DND-41 (cell line): ENCODE measurements at regions not wholly inside any gene's neighbourhood (a gene's known extent, or its start where the extent isn't known, plus 50 kb on each side); places are given as distances from the start of the nearest gene placed in this dataset.

Experiments
- ATAC-seq: fragments of 200-7000 bp; cut with Tn5 transposase; 3 replicates; pipeline ENCODE4 v1.9.1; 2021; ENCODE audit warnings: low read depth; ENCODE audit not compliant: insufficient read depth
- DNase-seq: peaks from one replicate; pipeline ENCODE4 v3.0.0-alpha.2; 2020
- H2AFZ ChIP-seq: 2 replicates; pipeline ENCODE4 v1.6.0; 2012; ENCODE audit warnings: low read depth, low read length
- H3K27ac ChIP-seq: 2 replicates; pipeline ENCODE4 v1.5.1; 2012; ENCODE audit warnings: low read length, inconsistent platforms
- H3K27me3 ChIP-seq: fragments of 200-600 bp; sonication (generic); 2 replicates; pipeline ENCODE4 v1.6.0; 2012; ENCODE audit warnings: low read length, mild to moderate bottlenecking, inconsistent platforms; ENCODE audit not compliant: insufficient read depth, poor library complexity
- H3K36me3 ChIP-seq: 2 replicates; pipeline ENCODE4 v1.5.1; 2012; ENCODE audit warnings: low read length, inconsistent platforms; ENCODE audit not compliant: insufficient read depth
- H3K4me1 ChIP-seq: 2 replicates; pipeline ENCODE4 v1.5.1; 2012; ENCODE audit warnings: mild to moderate bottlenecking, low read length; ENCODE audit not compliant: insufficient read depth
- H3K4me2 ChIP-seq: 2 replicates; pipeline ENCODE4 v1.6.0; 2012; ENCODE audit warnings: mild to moderate bottlenecking, moderate library complexity, low read length, inconsistent platforms; ENCODE audit not compliant: insufficient read depth
- H3K4me3 ChIP-seq, 2 experiments: fragments of 200-600 bp in 1 of 2; shearing (Covaris generic) in 1 of 2; 2 replicates each; pipeline ENCODE4 v1.5.1; 2012 to 2016; ENCODE audit warnings: inconsistent platforms in 2 of 2, low read length in 2 of 2, mild to moderate bottlenecking in 2 of 2, low read depth in 1 of 2, moderate library complexity in 1 of 2
- H3K79me2 ChIP-seq: 2 replicates; pipeline ENCODE4 v1.6.0; 2012; ENCODE audit warnings: low read length, inconsistent platforms; ENCODE audit not compliant: insufficient read depth
- H3K9ac ChIP-seq: 2 replicates; pipeline ENCODE4 v1.6.0; 2012; ENCODE audit warnings: low read depth, mild to moderate bottlenecking, inconsistent platforms, low read length, moderate library complexity
- H3K9me3 ChIP-seq: 2 replicates; pipeline ENCODE4 v1.5.1; 2012; ENCODE audit warnings: low read length, moderate library complexity, mild to moderate bottlenecking, inconsistent platforms; ENCODE audit not compliant: insufficient read depth, severe bottlenecking
- H4K20me1 ChIP-seq: 2 replicates; pipeline ENCODE4 v1.6.0; 2012; ENCODE audit warnings: low read length; ENCODE audit not compliant: insufficient read depth
- EZH2 ChIP-seq: IDR thresholded peaks from 3 replicates; pipeline ENCODE4 v1.6.1; 2012; ENCODE audit warnings: borderline replicate concordance, low read depth, mild to moderate bottlenecking, moderate library complexity, low read length, inconsistent platforms; ENCODE audit not compliant: severe bottlenecking
- TF ChIP-seq, protein P1 (sequence below): IDR thresholded peaks from 2 replicates; pipeline ENCODE4 v1.5.1; 2012; ENCODE audit warnings: borderline replicate concordance, low read length, moderate library complexity, mild to moderate bottlenecking; ENCODE audit not compliant: poor library complexity, severe bottlenecking; ENCODE audit errors: extremely low read depth

DNA sequence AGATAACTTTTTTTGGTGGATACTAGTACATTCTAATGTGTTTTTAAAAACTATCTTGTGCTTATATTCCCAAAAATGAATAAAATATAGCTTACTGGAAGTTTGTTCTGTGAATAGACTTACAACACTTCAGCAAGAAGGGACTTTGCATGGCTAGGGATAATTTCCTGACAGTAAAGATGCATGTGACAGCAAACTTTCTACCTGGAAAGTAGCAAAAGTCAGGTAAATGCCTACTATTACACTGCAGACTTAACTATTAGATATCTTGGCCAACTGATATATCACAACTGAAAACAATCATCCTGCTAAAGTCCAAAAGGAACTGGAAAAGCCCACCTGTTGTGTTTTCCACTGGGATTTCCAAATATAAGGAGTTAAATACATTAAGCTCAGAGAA lies 1753.5 kb upstream of the CELF4 start:
- Histone ChIP-seq H3K9ac (no peak overlapping the region), H3K36me3 (no peaks in the 10 kb centered on the region), H4K20me1 (no peaks in the 10 kb centered on the region), H2AFZ (no peak overlapping the region), H3K27ac (no peak overlapping the region), H3K9me3 (no peaks in the 10 kb centered on the region), H3K79me2 (no peaks in the 10 kb centered on the region), H3K4me2 (no peak overlapping the region), H3K4me1 (no peaks in the 10 kb centered on the region), H3K27me3 (no peaks in the 10 kb centered on the region), H3K4me3 (no peak overlapping the region)
- ATAC-seq (no peak), DNase-seq (no peak)
- no peak for TF ChIP-seq EZH2
- TF ChIP-seq, protein P1, sequence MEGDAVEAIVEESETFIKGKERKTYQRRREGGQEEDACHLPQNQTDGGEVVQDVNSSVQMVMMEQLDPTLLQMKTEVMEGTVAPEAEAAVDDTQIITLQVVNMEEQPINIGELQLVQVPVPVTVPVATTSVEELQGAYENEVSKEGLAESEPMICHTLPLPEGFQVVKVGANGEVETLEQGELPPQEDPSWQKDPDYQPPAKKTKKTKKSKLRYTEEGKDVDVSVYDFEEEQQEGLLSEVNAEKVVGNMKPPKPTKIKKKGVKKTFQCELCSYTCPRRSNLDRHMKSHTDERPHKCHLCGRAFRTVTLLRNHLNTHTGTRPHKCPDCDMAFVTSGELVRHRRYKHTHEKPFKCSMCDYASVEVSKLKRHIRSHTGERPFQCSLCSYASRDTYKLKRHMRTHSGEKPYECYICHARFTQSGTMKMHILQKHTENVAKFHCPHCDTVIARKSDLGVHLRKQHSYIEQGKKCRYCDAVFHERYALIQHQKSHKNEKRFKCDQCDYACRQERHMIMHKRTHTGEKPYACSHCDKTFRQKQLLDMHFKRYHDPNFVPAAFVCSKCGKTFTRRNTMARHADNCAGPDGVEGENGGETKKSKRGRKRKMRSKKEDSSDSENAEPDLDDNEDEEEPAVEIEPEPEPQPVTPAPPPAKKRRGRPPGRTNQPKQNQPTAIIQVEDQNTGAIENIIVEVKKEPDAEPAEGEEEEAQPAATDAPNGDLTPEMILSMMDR: no peak

GRCh38 chr18:39318462-39318861 lies 1752.9 kb upstream of the CELF4 start:
- no peak for DNase-seq
- Histone ChIP-seq H3K9ac (no peak overlapping the region), H4K20me1 (no peaks in the 10 kb centered on the region)

DNA sequence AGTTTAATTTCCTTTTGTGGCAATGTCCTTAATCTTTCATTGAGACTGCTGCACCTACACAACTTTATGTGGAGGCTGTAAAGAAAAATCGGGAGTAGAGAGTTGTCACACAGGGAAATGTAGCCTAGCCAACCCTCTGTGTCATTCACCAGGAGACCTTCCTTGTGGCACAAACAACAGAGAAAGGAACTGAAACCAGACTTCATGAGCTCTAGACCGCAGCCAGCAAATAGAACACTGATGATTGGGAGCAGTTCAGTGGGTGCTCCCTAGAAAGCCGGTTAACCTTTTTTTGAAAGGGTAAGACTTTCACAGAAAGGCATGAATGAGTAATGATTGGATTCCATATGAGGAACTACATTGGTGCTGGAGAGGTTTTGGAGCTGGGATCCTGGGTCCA lies 1752.4 kb upstream of the CELF4 start:
- Histone ChIP-seq H4K20me1 (no peaks in the 10 kb centered on the region), H3K9ac (no peak overlapping the region), H3K4me3 (no peak overlapping the region), H3K36me3 (no peaks in the 10 kb centered on the region), H3K9me3 (no peaks in the 10 kb centered on the region), H3K27me3 (no peaks in the 10 kb centered on the region), H3K4me1 (no peaks in the 10 kb centered on the region), H3K4me2 (no peak overlapping the region), H3K27ac (no peak overlapping the region), H2AFZ (no peak overlapping the region), H3K79me2 (no peaks in the 10 kb centered on the region)
- no peak for DNase-seq
- ATAC-seq: no peak
- TF ChIP-seq, protein P1: no peak
- no peak for TF ChIP-seq EZH2

More at GRCh38 chr18:39318462-39318861, 1752.9 kb upstream of the CELF4 start:
- no peaks in the 10 kb centered on the region for H3K9me3 ChIP-seq
- H3K4me3 ChIP-seq: no peak overlapping the region
- no peaks in the 10 kb centered on the region for H3K36me3 ChIP-seq
- no peak for ATAC-seq
- TF ChIP-seq, protein P1: no peak
- H2AFZ ChIP-seq: no peak overlapping the region
- no peaks in the 10 kb centered on the region for H3K4me1 ChIP-seq
- H3K4me2 ChIP-seq: no peak overlapping the region
- no peak overlapping the region for H3K27ac ChIP-seq
- H3K79me2 ChIP-seq: no peaks in the 10 kb centered on the region
- H3K27me3 ChIP-seq: no peaks in the 10 kb centered on the region

DNA sequence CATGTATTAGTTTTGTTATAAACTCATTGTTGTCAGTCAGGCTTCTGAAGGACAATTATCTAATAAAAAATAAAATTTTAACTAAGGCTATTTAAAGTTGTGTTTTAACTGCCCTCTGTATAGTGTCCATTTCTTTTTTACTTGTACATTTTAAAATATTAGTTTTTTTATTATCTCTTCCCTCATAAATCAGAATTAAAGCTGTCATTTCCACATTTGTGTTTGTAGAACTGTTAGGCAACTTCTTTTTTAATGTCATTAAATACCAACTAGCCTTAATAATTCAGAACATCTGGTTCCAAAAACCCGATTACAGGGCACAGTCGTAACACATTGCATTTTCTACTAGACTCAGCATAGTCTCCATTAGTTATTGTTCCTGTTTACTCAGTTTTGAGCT lies 1749.0 kb upstream of the CELF4 start:
- H3K27me3 ChIP-seq: no peaks in the 10 kb centered on the region
- no peak for DNase-seq
- H3K9ac ChIP-seq: no peak overlapping the region
- no peak overlapping the region for H3K4me2 ChIP-seq
- no peaks in the 10 kb centered on the region for H3K36me3 ChIP-seq
- no peak overlapping the region for H3K27ac ChIP-seq
- no peaks in the 10 kb centered on the region for H3K4me1 ChIP-seq
- no peaks in the 10 kb centered on the region for H3K9me3 ChIP-seq
- H4K20me1 ChIP-seq: no peaks in the 10 kb centered on the region
- no peaks in the 10 kb centered on the region for H3K79me2 ChIP-seq
- no peak for ATAC-seq
- H2AFZ ChIP-seq: no peak overlapping the region
- TF ChIP-seq, protein P1: no peak
- TF ChIP-seq EZH2: no peak
- no peak overlapping the region for H3K4me3 ChIP-seq
